GM12878 (cell line): ENCODE measurements at regions not wholly inside any gene's neighbourhood (a gene's known extent, or its start where the extent isn't known, plus 50 kb on each side); places are given as distances from the start of the nearest gene placed in this dataset.

Experiments
- ATAC-seq: fragments of 200-7000 bp; cut with Tn5 transposase; 3 replicates; pipeline ENCODE4 v1.9.1; 2020; ENCODE audit warnings: mild to moderate bottlenecking, moderate library complexity
- BruUV-seq: library from RNA; stranded (reverse); fragments of 400-500 nt; replicated peaks from 2 replicates; lab custom pipeline; 2021; lab: Mats Ljungman, UMichigan
- CTCF ChIA-PET: fragments of 300-600 bp; sonication (Branson Sonifier 250); formaldehyde crosslinking; extraction: SDS; loops from one replicate; lab custom pipeline; 2021; ENCODE audit warnings: inconsistent platforms; lab: Yijun Ruan, JAX
- POLR2A ChIA-PET: fragments of 350-600 bp; formaldehyde crosslinking; extraction: SDS; loops from one replicate; lab custom pipeline; 2021; ENCODE audit warnings: inconsistent platforms; lab: Charles Lee
- RAD21 ChIA-PET: fragments of 300-600 bp; sonication (Branson Sonifier 250); formaldehyde crosslinking; loops from one replicate; lab custom pipeline; 2023; ENCODE audit warnings: antibody characterized with exemption; ENCODE audit not compliant: unreplicated experiment; lab: Charles Lee
- SMC1A ChIA-PET: fragments of 300-600 bp; sonication (Branson Sonifier 250); formaldehyde crosslinking; loops from one replicate; lab custom pipeline; 2023; ENCODE audit not compliant: unreplicated experiment, uncharacterized antibody; lab: Charles Lee
- DNase-seq: peaks from one replicate; pipeline ENCODE4 v3.0.0-alpha.2; 2011; ENCODE audit warnings: low read depth, low spot score
- FAIRE-seq: peaks from 3 replicates; lab custom pipeline; 2011; peaks lifted over from hg19 to GRCh38; lab: Jason Lieb, UNC
- H2AFZ ChIP-seq: 2 replicates; pipeline ENCODE4 v1.6.0; 2011; ENCODE audit warnings: low read depth, low read length, control low read depth; ENCODE audit not compliant: control insufficient read depth
- H3K27ac ChIP-seq: 2 replicates; pipeline ENCODE4 v1.5.1; 2011; ENCODE audit warnings: control low read depth; ENCODE audit not compliant: control insufficient read depth, insufficient read depth
- H3K27me3 ChIP-seq, 2 experiments: replicated peaks in 1 of 2; 2 replicates each; pipeline versions ENCODE4 v1.6.0 to v1.6.1; 2011; ENCODE audit warnings: low read length in 1 of 2; ENCODE audit not compliant: control insufficient read depth in 2 of 2, insufficient read depth in 2 of 2
- H3K36me3 ChIP-seq, 2 experiments: 2 replicates each; pipeline ENCODE4 v1.5.1; 2011; ENCODE audit warnings: low read length in 1 of 2; ENCODE audit not compliant: control insufficient read depth in 2 of 2, insufficient read depth in 2 of 2
- H3K4me1 ChIP-seq: 2 replicates; pipeline ENCODE4 v1.6.1; 2011; ENCODE audit warnings: mild to moderate bottlenecking, low read length, moderate library complexity, mixed read lengths; ENCODE audit not compliant: control insufficient read depth, insufficient read depth
- H3K4me2 ChIP-seq: 2 replicates; pipeline ENCODE4 v1.6.0; 2011; ENCODE audit warnings: control low read depth; ENCODE audit not compliant: control insufficient read depth, insufficient read depth
- H3K4me3 ChIP-seq: fragments of 200-600 bp; sonication (generic); 2 replicates; pipeline ENCODE4 v1.5.1; 2016
- H3K79me2 ChIP-seq: 2 replicates; pipeline ENCODE4 v1.6.0; 2011; ENCODE audit warnings: low read length; ENCODE audit not compliant: control insufficient read depth, insufficient read depth
- H3K9ac ChIP-seq: 2 replicates; pipeline ENCODE4 v1.8.0; 2011; ENCODE audit warnings: low read length, control low read depth, mixed read lengths; ENCODE audit not compliant: control insufficient read depth, insufficient read depth
- H3K9me3 ChIP-seq: replicated peaks from 3 replicates; pipeline ENCODE4 v1.5.1; 2011; ENCODE audit warnings: mild to moderate bottlenecking, low read length; ENCODE audit not compliant: control insufficient read depth, insufficient read depth
- H4K20me1 ChIP-seq: 2 replicates; pipeline ENCODE4 v1.6.0; 2011; ENCODE audit not compliant: control insufficient read depth, insufficient read depth
- CEBPZ ChIP-seq: fragments of 150-350 bp; IDR thresholded peaks from 2 replicates; pipeline ENCODE4 v1.6.1; 2016; ENCODE audit warnings: low read depth, low read length
- CHD1 ChIP-seq: IDR thresholded peaks from 2 replicates; pipeline ENCODE4 v1.6.1; 2012; ENCODE audit warnings: low read depth, low read length, improper control_type of control experiment
- CTCF ChIP-seq, 3 experiments: IDR thresholded peaks in 2 of 3; conservative IDR thresholded peaks in 1 of 3; 2 replicates each; pipeline ENCODE4 v1.5.1; 2011; ENCODE audit warnings: low read depth in 3 of 3, low read length in 3 of 3, mild to moderate bottlenecking in 3 of 3, control low read depth in 2 of 3, moderate library complexity in 2 of 3, inconsistent platforms in 1 of 3, mixed read lengths in 1 of 3; ENCODE audit not compliant: control insufficient read depth in 2 of 3, insufficient read depth in 1 of 3; ENCODE audit errors: extremely low read depth in 1 of 3
- HDAC6 ChIP-seq: fragments of 200-600 bp; sonication (generic); IDR thresholded peaks from one replicate; pipeline ENCODE4 v1.8.0; 2017; ENCODE audit warnings: antibody characterized with exemption; ENCODE audit not compliant: unreplicated experiment
- HSF1 ChIP-seq: fragments of 150-350 bp; IDR thresholded peaks from 2 replicates; pipeline ENCODE4 v1.6.1; 2014; ENCODE audit warnings: mild to moderate bottlenecking, low read depth, low read length
- SREBF1 ChIP-seq: IDR thresholded peaks from 2 replicates; pipeline ENCODE4 v1.6.1; 2012; ENCODE audit warnings: mild to moderate bottlenecking, low read length
- WGBS: methylation state at CpG from one replicate; pipeline ENCODE4 v1.1.6; 2016; ENCODE audit warnings: low lambda C conversion rate; ENCODE audit not compliant: insufficient replicate concordance, insufficient coverage; ENCODE audit errors: missing lambda C conversion rate; 5-methylcytosine and 5-hydroxymethylcytosine counted together
- in situ Hi-C: fragments of 300-500 bp; cut with MboI; formaldehyde crosslinking; loops from 9 replicates; pipeline ENCODE4 v1.14.3; 2018; ENCODE audit warnings: mixed read lengths
- intact Hi-C: fragments of 100-400 bp; cut with micrococcal nuclease; formaldehyde crosslinking; loops from one replicate; pipeline ENCODE4 v1.14.2; 2022; ENCODE audit not compliant: unreplicated experiment
- TF ChIP-seq, protein P1 (sequence below): IDR thresholded peaks from 2 replicates; pipeline ENCODE4 v1.6.1; 2011; ENCODE audit warnings: low read depth, low read length, improper control_type of control experiment, borderline replicate concordance
- TF ChIP-seq, protein P2 (sequence below): fragments of 450-650 bp; conservative IDR thresholded peaks from 2 replicates; pipeline ENCODE4 v1.6.1; 2017; ENCODE audit warnings: mild to moderate bottlenecking, moderate library complexity
- TF ChIP-seq, protein P3 (sequence below): fragments of 450-650 bp; IDR thresholded peaks from 2 replicates; pipeline ENCODE4 v1.6.1; 2018; ENCODE audit warnings: mild to moderate bottlenecking, low read depth, moderate library complexity; ENCODE audit not compliant: partially characterized antibody

- Histone ChIP-seq H3K4me1 (no peaks in the 10 kb centered on the region), H3K36me3 (no peaks in the 10 kb centered on the region), H4K20me1 (no peaks in the 10 kb centered on the region), H2AFZ (no peak overlapping the region), H3K79me2 (no peaks in the 10 kb centered on the region), H3K4me2 (no peak overlapping the region), H3K9ac (no peak overlapping the region), H3K4me3 (no peak overlapping the region), H3K9me3 (no peaks in the 10 kb centered on the region), H3K27me3 (no peaks in the 10 kb centered on the region; a peak in 1 of 4 replicates), H3K27ac (no peak overlapping the region)
- BruUV-seq = no TSS peak
- ATAC-seq = peak; percentile 38; the same call in 1 of the 3 replicates
- 61% methylated on average over 3 of the region's 3 CpGs for WGBS
- SMC1A ChIA-PET = interaction anchor here (1.2 kb wide), 1 partner anchor 17 kb away, joined by 3 read pairs; no protein-coding TSS in a partner anchor
- in situ Hi-C loops = no loop called here
- RAD21 ChIA-PET = no interaction called here
- TF ChIP-seq, protein P1, sequence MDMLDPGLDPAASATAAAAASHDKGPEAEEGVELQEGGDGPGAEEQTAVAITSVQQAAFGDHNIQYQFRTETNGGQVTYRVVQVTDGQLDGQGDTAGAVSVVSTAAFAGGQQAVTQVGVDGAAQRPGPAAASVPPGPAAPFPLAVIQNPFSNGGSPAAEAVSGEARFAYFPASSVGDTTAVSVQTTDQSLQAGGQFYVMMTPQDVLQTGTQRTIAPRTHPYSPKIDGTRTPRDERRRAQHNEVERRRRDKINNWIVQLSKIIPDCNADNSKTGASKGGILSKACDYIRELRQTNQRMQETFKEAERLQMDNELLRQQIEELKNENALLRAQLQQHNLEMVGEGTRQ = no peak
- TF ChIP-seq HSF1 = no peak
- peak; percentile 3 to 16 (median 4); a peak in 1 of 6 replicates for TF ChIP-seq CTCF (IDR thresholded peaks at IDR 0.05 in 2 of 3, conservative IDR thresholded peaks at IDR 0.05 in 1 of 3; ENCODE audit: control insufficient read depth in 2 of 3, extremely low read depth in 1 of 3, insufficient read depth in 1 of 3, low read depth in 3 of 3, low read length in 3 of 3)
- TF ChIP-seq HDAC6 = no peak
- TF ChIP-seq, protein P2, sequence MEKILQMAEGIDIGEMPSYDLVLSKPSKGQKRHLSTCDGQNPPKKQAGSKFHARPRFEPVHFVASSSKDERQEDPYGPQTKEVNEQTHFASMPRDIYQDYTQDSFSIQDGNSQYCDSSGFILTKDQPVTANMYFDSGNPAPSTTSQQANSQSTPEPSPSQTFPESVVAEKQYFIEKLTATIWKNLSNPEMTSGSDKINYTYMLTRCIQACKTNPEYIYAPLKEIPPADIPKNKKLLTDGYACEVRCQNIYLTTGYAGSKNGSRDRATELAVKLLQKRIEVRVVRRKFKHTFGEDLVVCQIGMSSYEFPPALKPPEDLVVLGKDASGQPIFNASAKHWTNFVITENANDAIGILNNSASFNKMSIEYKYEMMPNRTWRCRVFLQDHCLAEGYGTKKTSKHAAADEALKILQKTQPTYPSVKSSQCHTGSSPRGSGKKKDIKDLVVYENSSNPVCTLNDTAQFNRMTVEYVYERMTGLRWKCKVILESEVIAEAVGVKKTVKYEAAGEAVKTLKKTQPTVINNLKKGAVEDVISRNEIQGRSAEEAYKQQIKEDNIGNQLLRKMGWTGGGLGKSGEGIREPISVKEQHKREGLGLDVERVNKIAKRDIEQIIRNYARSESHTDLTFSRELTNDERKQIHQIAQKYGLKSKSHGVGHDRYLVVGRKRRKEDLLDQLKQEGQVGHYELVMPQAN = no peak
- TF ChIP-seq, protein P3, sequence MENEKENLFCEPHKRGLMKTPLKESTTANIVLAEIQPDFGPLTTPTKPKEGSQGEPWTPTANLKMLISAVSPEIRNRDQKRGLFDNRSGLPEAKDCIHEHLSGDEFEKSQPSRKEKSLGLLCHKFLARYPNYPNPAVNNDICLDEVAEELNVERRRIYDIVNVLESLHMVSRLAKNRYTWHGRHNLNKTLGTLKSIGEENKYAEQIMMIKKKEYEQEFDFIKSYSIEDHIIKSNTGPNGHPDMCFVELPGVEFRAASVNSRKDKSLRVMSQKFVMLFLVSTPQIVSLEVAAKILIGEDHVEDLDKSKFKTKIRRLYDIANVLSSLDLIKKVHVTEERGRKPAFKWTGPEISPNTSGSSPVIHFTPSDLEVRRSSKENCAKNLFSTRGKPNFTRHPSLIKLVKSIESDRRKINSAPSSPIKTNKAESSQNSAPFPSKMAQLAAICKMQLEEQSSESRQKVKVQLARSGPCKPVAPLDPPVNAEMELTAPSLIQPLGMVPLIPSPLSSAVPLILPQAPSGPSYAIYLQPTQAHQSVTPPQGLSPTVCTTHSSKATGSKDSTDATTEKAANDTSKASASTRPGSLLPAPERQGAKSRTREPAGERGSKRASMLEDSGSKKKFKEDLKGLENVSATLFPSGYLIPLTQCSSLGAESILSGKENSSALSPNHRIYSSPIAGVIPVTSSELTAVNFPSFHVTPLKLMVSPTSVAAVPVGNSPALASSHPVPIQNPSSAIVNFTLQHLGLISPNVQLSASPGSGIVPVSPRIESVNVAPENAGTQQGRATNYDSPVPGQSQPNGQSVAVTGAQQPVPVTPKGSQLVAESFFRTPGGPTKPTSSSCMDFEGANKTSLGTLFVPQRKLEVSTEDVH = no peak
- no peak for TF ChIP-seq CHD1
- TF ChIP-seq SREBF1 = no peak
- no peak for TF ChIP-seq CEBPZ
- POLR2A ChIA-PET = no interaction called here
- intact Hi-C loops = no loop called here
- no peak for DNase-seq
- FAIRE-seq = no peak
- CTCF ChIA-PET = interaction anchor here (0.8 kb wide), 1 partner anchor 218 kb away, joined by 3 read pairs; no protein-coding TSS in a partner anchor
Observed at GRCh38 chr4:100311181-100311580, 120.9 kb upstream of the DDIT4L start.
